ENCODE measurements at regions not wholly inside any gene's neighbourhood (a gene's known extent, or its start where the extent isn't known, plus 50 kb on each side); places are given as distances from the start of the nearest gene placed in this dataset.

- H4K20me1 ChIP-seq (replicated peaks; ENCODE audit: control insufficient read depth, insufficient read depth, low read length): no peaks in the 10 kb centered on the region
- TF ChIP-seq ZFP36 (IDR thresholded peaks at IDR 0.05; ENCODE audit: low read depth, low read length, partially characterized antibody) (no peak), HLTF (IDR thresholded peaks at IDR 0.05) (no peak), CCNT2 (IDR thresholded peaks at IDR 0.05; ENCODE audit: borderline replicate concordance, extremely low read depth, insufficient read length, low read depth, low read length) (no peak), E4F1 (CRISPR knock-in tag; IDR thresholded peaks at IDR 0.05; ENCODE audit: borderline replicate concordance) (no peak), HIVEP1 (CRISPR knock-in tag; IDR thresholded peaks at IDR 0.05) (no peak), TRIM25 (IDR thresholded peaks at IDR 0.05; ENCODE audit: borderline replicate concordance) (no peak), ZNF717 (CRISPR knock-in tag; IDR thresholded peaks at IDR 0.05) (no peak), RBM34 (IDR thresholded peaks at IDR 0.05; ENCODE audit: borderline replicate concordance, insufficient read depth, low read length) (no peak), ZNF354B (CRISPR knock-in tag; IDR thresholded peaks at IDR 0.05) (no peak), RFX5 (IDR thresholded peaks at IDR 0.05; ENCODE audit: low read depth, low read length) (no peak), DDX20 (tag; IDR thresholded peaks at IDR 0.05; ENCODE audit: low read depth) (no peak), POLR2AphosphoS5 (IDR thresholded peaks at IDR 0.05; ENCODE audit: control insufficient read depth, insufficient read depth, low read depth, low read length) (no peak), GTF2E2 (tag; IDR thresholded peaks at IDR 0.05) (no peak), SMARCB1 (IDR thresholded peaks at IDR 0.05; ENCODE audit: insufficient read length, low read depth) (no peak), ZNF444 (CRISPR knock-in tag; IDR thresholded peaks at IDR 0.05) (no peak), ZNF512 (tag; IDR thresholded peaks at IDR 0.05) (no peak), BRF1 (IDR thresholded peaks at IDR 0.05; ENCODE audit: borderline replicate concordance, extremely low read depth, insufficient read length) (no peak), HDAC2 (IDR thresholded peaks at IDR 0.05) (no peak), ZNF696 (CRISPR knock-in tag; conservative IDR thresholded peaks at IDR 0.05) (no peak)
Observed at GRCh38 chr6:153942361-153942760, 96.7 kb upstream of the OPRM1 start.

More at GRCh38 chr6:153942361-153942760, 96.7 kb upstream of the OPRM1 start:
- H3K9ac ChIP-seq (ENCODE audit: insufficient read depth in 1 of 2, low read depth in 2 of 2, low read length in 2 of 2): no peak overlapping the region
- H3K27ac ChIP-seq (ENCODE audit: extremely low read depth, low read depth, low read length): no peak overlapping the region
- H3K4me2 ChIP-seq (ENCODE audit: insufficient read depth, low read length): no peak overlapping the region
- H3K9me3 ChIP-seq (replicated peaks; ENCODE audit: control insufficient read depth, insufficient read depth, low read depth, low read length): no peaks in the 10 kb centered on the region
- no peaks in the 10 kb centered on the region for H3K9me1 ChIP-seq (ENCODE audit: control insufficient read depth, insufficient read depth, low read length)
- ATAC-seq (no peak), DNase-seq (ENCODE audit: extremely low read depth in 1 of 4, low spot score in 3 of 4) (no peak), FAIRE-seq (no peak)
- CTCF ChIA-PET (ENCODE audit: low intra/inter-chr PET ratio): no interaction called here
- no peaks in the 10 kb centered on the region for H3K27me3 ChIP-seq (ENCODE audit: control insufficient read depth in 2 of 2, insufficient read depth in 2 of 2, low read length in 2 of 2)
- no peaks in the 10 kb centered on the region for H3K79me2 ChIP-seq (ENCODE audit: control insufficient read depth, insufficient read depth, low read length)
- intact Hi-C loops (cut with micrococcal nuclease): no loop called here
- BruUV-seq (replicated peaks): no TSS peak
- no peaks in the 10 kb centered on the region for H3K36me3 ChIP-seq (ENCODE audit: control insufficient read depth, insufficient read depth, low read length)
- no peak overlapping the region for H3K4me3 ChIP-seq
- H2AFZ ChIP-seq (ENCODE audit: low read depth, low read length): no peak overlapping the region
- in situ Hi-C loops (cut with MboI): no loop called here
- H3K4me1 ChIP-seq (replicated peaks in 1 of 2; ENCODE audit: control insufficient read depth in 2 of 2, insufficient read depth in 2 of 2, low read length in 2 of 2): no peaks in the 10 kb centered on the region
- 0% methylated on average over 1 of the region's 1 CpG for WGBS (ENCODE audit: insufficient coverage, low coverage, missing lambda C conversion rate)
- POLR2A ChIA-PET: no interaction called here
